ENCODE measurements at regions not wholly inside any gene's neighbourhood (a gene's known extent, or its start where the extent isn't known, plus 50 kb on each side); places are given as distances from the start of the nearest gene placed in this dataset.
"Not testable (repeated sequence)": the region's sequence is repeated elsewhere in the genome, so short reads cannot be mapped to it uniquely, and the experiment has no call there.

DNA sequence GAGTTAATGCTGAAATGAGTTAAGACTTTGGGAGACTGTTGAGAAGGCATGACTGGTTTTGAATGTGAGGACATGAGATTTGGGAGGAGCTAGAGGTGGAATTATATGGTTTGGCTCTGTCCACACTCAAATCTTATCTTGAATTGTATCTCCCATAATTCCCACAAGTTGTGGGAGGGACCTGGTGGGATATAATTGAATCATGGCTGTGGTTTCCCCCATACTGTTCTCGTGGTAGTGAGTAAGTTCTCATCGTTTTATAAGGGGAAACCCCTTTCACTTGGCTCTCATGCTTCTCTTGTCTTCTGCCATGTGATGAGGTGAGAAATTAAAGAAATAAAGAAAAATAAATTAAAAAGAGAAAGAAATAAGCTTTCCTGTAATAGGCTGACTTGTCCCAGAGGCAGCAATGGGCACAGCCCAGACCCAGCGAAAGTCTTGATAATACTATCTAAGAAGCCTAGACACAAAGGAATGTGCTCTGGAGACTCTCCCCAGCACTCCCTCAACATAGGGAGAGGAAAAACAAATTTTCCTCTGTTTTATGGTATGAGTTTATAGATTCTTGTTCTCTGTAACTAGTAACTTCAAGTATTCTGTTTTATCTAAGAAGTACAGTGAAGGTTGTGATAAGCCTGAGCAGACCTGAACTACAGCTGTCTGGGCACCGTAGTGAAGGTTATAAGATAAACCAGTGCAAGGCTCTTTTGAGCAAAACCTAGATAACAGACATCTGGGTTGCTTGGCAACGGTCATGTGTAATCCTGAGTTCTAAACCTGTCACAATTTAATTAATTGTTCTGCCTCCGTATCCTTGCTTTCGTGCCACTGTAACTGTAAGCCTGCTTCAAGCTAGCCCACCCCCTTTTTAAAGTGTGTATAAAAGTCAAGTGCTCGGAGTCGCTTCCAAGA lies 88.9 kb upstream of the ECI2 start:
- DNase-seq: no peak

DNA sequence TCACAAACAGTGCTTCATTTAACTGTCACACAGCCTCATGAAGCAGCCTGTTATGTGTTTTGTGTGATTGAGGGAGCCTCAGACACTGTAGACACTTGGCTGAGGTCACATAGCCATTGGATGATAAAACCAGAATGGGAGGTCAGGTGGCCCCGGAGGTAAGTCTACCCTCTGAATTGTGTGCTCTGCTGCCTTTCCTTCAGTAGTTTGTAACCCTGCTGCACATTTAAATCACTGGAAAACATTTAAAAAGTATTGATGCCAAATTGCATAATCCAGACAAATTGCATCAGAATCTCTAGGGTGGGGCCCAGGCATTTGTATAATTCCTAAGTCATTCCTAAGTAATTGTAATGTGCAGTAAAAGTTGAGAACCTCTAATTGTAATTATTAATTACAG lies 85.2 kb upstream of the ECI2 start:
- no peak for DNase-seq

DNA sequence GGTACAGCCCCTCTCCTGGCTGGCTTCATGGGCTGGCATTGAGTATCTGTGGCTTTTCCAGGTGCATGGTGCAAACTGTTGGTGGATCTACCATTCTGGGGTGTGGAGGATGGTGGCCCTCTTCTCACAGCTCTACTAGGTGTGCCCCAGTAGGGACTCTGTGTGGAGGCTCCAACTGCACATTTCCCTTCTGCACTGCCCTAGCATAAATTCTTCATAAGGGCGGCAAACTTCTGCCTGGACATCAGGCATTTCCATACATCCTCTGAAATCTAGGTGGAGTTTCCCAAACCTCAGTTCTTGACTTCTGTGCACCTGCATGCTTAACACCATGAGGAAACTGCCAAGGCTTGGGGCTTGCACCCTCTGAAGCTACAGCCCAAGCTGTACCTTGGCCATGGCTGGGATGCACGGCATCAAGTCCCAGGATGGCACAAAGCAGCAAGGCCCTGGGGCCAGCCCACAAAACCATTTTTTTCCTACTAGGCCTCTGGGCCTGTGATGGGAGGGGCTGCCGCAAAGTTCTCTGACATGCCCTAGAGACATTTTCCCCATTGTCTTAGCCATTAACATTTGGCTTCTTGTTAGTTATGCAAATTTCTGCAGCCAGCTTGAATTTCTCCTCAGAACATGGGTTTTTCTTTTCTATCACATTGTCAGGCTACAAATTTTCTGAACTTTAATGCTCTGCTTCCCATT lies 83.4 kb upstream of the ECI2 start:
- DNase-seq: not testable (repeated sequence)

DNA sequence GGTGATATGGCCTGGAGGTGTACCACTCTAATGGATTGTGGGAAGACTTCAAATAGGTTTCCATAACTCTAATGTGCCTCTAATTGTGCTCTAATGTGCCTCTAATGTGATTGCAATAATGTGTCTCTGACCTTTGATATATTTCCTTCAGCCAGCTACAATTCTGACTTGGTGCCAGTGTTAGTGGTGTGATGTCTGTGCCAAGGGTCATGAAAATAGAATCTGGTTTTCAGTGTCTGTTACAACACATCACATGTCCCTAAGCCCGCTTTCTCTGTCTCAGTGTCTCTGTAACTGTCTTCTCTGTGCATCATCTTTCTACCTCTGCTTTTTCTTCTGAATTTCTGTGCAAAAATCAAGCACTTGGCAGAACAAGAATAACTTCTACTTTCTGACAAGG lies 77.2 kb upstream of the ECI2 start:
- no peak for DNase-seq

DNA sequence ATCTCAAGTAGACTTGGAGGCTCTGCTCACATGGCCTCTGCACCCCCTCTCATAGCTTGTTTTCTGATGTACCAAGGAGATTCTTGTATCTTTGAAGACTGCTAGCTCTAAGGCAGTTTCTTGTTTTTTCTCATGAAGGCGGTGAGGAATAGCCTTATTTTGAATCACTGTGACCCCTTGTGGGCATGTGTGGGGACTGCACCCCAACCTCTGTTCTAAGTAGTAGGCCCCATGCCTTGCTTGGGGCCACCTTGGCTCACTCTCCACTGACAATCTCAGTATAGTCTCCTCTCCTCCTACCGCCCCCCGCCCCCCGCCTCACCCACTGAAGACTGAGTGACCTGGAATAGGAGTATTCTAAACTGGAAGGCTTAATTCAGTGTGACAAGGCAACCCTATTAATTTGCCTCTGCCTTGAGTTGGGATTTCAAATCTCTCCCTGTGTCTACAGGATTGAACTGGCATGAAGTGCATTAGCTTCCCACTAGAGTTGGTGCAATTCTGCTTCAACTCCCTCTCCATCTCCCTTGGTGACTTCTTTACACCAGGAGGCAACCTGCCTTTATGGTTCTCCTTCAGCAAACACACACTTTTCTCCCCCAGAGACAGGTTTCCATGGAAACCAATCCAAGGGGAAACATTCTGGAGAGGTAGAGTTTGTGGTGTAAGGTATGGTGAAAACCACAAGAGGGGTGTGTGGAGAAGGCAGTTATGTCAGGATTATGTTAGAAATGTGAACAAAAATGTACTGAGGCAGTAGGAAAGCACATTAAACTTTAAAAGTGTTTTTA lies 75.4 kb upstream of the ECI2 start:
- no peak for DNase-seq

DNA sequence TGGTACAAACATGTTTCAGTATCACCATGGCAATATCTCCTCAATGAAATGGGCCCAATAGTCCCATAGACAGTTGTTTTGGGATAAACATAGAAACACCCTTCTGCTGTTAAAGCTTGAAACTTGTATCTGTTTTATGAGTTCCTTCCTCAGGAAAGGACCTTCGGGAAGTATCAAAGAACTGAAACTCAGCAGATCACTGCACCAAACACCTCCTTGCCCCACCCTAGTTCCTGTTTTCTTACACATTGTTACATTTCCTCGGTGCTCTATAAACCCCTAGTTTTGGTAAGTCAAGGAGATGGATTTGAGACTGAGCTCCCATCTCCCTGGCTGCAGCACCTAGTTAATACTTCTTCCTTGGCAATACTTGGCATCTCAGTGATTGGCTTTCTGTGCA lies 73.8 kb upstream of the ECI2 start:
- no peak for DNase-seq

DNA sequence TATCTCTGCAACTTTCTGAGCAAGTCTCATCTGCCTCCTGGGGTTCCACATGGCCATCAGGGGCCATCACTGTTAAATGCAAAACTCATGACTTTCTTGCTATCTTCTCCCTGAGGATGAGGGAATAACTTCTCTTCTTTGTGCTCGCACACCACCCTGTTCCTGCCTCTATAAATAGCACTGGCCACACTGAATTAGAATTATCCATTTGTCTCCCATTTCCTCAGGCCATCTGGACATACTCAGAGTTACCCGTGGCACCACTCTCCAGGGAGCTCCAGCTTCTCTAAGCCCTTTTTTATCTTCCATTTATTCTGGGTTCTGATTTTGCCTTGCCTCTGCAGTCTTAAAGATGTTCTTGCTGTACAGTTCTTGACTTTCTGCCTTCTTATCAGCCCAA lies 72.8 kb upstream of the ECI2 start:
- no peak for DNase-seq

DNA sequence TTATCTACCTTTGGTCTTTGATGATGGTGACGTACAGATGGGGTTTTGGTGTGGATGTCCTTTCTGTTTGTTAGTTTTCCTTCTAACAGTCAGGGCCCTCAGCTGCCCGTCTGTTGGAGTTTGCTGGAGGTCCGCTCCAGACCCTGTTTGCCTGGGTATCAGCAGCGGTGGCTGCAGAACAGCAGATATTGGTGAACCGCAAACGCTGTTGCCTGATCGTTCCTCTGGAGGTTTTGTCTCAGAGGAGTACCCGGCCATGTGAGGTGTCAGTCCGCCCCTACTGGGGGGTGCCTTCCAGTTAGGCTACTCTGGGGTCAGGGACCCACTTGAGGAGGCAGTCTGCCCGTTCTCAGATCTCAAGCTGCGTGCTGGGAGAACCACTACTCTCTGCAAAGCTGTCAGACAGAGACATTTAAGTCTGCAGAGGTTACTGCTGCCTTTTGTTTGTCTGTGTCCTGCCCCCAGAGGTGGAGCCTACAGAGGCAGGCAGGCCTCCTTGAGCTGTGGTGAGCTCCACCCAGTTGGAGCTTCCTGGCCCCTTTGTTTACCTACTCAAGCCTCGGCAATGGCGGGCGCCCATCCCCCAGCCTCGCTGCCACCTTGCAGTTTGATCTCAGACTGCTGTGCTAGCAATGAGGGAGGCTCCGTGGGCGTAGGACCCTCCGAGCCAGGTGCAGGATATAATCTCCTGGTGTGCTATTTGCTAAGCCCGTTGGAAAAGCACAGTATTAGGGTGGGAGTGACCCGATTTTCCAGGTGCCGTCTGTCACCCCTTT lies 68.5 kb upstream of the ECI2 start:
- not testable (repeated sequence) for DNase-seq

DNA sequence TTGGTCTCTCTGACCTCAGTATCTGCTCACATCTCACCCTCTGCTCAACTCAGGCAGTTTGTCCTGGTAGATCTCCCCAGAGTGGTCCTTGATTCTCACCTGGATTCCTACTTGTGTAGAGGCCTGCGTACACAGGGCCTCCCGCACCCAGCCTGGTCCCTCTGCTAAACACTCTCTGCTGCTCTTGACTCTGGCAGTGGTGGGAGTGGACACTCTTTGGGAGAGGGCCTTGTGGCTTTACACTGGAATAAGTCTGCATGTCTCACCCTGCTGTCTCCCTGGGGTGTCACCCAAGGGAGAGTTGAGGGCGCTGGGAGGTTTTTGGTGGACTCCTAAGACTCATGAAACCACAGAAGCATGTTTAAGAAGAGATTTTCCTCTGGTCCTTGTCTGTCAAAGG lies 57.3 kb upstream of the ECI2 start:
- DNase-seq: no peak

DNA sequence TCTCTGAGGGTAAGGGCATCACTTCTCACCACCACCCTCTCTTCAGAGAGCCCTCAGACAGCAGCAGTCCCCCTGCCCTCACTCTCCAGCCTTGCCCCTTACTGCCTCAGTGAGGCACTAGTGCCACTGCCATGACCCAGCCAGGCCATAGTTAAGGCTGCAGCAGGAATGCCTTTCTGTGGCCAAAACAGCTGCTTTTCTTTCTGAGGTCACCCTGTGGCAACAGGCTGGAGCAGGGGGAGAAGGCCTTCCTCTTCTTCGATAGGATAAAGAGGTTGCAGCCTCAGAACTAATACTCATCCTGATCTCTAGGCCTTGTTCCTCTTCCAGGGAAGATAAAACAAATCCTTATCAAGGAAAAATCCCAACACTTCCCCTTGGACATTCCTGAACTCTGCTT lies 56.8 kb upstream of the ECI2 start:
- DNase-seq: no peak

DNA sequence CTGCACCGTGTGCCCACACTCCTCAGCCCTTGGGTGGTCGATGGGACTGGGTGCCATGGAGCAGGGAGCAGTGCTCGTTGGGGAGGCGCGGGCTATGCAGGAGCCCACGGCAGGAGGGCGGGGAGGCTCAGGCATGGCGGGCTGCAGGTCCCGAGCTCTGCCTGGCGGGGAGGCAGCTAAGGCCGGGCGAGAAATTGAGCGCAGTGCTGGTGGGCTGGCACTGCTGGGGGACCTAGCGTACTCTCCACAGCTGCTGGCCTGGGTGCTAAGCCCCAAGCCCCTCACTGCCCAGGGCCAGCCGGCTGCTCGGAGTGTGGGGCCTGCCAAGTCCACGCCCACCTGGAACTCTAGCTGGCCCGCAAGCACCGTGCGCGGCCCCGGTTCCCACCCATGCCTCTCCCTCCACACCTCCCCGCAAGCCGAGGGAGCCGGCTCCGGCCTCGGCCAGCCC lies 55.9 kb upstream of the ECI2 start:
- no peak for DNase-seq

DNA sequence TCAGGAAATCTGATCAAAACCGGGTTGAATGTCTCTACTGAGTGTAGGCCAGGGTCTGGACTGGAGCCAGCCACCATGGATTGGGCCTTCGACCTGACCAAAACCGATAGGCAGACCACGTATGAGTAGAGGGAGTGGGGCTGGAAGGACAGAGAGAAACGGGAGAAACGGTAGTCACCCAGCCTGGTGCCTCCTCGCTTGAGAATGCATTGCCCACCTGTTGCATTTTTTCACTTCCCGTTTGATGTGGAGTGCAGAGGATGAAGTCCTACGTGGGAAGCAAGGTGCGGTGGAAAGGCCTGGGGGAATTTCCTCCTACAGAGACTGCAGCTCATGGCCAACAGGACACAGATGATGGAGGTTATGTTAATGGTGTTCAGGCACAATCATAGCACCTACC lies 53.9 kb upstream of the ECI2 start:
- no peak for DNase-seq

DNA sequence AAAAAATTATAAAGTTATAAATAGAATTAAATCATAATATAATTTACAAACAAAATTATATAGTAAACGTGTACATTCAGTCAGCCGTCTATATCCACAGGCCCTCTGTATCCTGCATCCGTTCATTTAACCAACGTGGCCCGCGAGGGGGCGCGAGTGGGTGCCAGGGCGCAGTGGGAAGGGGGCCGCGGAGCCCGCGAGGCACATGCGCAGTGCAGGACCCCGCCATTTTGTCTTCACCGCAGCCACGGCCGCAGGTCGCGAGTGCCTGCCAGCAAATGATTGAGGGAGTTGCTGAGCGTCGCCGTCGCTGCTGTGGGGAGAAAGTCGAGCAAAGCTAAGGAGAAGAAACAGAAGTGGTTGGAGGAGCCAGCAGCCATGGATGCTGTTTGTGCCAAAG lies 53.4 kb upstream of the ECI2 start:
- DNase-seq: no peak

DNA sequence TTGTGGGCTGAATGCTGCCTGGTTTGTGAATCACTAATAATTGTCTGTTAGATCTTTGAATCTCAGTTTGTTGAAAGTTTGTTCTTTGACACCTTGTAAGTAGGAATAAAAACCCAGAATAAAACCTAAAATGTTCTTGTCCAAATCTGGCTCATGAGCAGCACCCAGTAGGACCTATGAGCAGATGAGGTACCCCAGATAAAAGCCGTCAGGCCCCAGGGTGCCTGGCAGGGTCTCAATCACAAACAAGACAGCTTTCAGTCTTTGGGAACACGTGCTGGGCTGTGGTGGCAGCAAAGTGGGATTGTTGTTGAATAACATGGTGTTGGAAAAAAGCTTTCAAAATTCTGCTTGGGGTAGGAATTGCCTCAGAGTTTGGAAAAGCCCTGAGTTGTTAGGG lies 52.1 kb upstream of the ECI2 start:
- DNase-seq: no peak

DNA sequence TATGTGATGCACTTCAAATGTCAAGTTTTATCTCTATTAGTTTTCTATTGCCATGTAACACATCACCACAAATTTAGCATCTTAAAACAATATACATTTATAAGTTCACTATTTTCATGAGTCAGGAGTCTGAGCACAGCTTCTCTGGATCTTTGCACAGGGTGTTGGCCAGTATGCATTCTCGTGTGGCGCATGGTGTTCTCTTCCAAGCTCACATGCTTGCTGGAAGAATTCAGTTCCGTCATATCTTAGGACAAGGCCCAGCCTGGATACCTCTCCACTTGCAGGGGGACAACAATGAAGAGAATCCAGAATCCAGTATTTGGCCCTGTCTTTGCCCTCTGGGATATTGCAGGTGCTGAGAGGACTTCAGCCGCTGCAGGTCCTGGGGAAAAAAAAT lies 51.0 kb upstream of the ECI2 start:
- DNase-seq: no peak

DNA sequence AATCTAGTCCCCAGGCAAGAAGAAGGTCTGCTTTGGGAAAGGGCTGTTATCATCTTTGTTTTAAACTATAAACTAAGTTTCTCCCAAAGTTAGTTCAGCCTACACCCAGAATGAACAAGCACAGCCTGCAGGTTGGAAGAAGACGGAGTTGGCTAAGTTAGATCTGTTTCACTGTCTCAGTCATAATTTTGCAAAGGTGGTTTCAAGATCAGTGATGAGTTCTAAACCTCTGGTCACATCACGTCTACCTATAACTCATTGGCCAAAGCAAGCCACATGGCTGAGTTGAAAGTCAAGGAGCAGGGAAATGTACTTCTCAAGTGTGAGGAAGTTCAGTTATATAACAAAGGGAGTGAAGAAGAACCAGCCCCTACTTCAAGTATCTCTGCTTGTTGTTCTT lies 50.5 kb upstream of the ECI2 start:
- DNase-seq: no peak

DNA sequence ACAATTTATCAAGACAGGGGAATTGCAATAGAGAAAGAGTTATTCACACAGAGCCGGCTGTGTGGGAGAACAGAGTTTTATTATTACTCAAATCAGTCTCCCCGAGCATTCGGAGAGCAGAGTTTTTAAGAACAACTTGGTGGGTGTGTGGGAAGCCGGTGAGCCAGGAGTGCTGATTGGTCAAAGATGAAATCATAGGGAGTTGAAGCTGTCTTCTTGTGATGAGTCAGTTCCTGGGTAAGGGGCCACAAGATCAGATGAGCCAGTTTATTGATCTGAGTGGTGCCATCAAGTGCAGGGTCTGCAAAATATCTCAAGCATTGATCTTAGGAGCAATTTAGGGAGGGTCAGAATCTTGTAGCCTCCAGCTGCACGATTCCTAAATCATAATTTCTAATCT lies 50.0 kb upstream of the ECI2 start:
- no peak for DNase-seq

Measured in NCI-H510A (cell line).